ENCODE measurements at regions not wholly inside any gene's neighbourhood (a gene's known extent, or its start where the extent isn't known, plus 50 kb on each side); places are given as distances from the start of the nearest gene placed in this dataset.

DNA sequence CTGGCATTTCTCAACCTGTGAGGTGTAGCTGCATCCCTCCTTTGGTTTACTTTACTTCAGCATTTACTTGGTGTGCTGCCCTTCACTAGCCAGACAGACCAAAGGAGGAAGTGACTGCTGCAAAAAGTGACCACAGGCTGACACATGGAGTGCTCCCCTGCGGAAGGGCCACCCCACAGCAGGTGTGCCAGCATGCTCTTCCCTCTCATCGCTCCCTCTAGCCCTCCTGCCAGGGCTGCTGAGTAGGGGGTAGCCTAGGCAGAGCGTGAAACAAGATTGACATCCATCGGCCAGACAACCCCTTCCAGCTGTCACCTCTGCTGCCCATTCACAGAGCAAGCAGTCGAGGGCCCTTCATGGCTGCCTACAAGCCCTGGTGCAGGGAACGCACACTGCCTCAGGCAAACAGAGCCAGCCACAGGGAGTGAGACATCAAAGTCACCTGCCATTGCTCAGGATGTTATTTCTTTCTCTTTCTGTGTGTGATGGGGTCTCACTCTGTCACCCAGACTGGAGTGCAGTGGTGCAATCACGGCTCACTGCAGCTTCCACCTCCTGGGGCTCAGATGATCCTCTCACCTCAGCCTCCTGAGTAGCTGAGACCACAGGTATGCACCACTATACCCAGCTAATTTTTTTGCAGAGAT is 102.0 kb upstream of the RPS6KA2 start:
- no peak for DNase-seq (ENCODE audit: low read depth)
- H3K4me3 ChIP-seq (replicated peaks; ENCODE audit: low read depth, low read length): no peak overlapping the region
- TF ChIP-seq, protein P1, sequence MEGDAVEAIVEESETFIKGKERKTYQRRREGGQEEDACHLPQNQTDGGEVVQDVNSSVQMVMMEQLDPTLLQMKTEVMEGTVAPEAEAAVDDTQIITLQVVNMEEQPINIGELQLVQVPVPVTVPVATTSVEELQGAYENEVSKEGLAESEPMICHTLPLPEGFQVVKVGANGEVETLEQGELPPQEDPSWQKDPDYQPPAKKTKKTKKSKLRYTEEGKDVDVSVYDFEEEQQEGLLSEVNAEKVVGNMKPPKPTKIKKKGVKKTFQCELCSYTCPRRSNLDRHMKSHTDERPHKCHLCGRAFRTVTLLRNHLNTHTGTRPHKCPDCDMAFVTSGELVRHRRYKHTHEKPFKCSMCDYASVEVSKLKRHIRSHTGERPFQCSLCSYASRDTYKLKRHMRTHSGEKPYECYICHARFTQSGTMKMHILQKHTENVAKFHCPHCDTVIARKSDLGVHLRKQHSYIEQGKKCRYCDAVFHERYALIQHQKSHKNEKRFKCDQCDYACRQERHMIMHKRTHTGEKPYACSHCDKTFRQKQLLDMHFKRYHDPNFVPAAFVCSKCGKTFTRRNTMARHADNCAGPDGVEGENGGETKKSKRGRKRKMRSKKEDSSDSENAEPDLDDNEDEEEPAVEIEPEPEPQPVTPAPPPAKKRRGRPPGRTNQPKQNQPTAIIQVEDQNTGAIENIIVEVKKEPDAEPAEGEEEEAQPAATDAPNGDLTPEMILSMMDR (IDR thresholded peaks at IDR 0.05; ENCODE audit: low read length, missing control alignments): no peak

DNA sequence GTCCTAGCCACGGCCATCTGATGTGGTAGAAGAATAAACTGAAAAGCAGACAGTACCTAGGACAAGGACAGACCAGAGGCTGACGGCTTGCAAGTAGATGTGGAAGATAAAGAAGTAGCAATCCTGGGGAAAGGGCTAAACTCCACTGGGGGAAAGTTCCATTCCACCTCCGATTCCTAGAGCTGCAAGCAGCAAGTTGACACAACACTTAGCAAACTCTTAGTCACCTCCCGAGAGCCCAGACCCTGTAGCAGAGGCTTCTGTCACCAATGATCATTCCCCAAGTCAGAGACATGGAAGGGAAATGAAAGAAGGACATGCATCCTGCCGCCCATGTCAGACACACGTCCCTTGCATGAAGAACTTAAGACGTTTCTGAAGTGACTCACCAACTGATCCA is 99.2 kb upstream of the RPS6KA2 start:
- TF ChIP-seq, protein P1 (IDR thresholded peaks at IDR 0.05; ENCODE audit: low read length, missing control alignments): no peak
- no peak overlapping the region for H3K4me3 ChIP-seq (replicated peaks; ENCODE audit: low read depth, low read length)
- no peak for DNase-seq (ENCODE audit: low read depth)

DNA sequence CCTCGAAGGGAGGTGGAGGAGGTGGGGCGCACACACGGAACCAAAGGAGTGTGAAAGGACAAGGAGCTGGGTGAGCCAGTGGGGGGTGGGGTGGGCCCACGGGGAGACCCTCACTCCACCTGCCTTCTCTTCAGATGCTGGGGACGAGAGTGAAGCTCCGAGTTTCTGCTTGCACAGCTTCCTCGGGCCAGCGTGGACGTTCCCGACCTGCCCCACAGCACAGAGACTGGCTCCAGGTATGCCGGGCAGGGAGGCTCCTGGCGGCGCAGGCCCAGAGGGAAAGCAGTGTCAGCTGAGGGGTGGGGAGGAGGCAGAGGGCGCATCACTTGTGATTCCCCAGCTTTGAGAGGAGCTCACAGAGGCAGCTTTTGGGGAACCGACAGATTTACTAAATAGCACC is 98.5 kb upstream of the RPS6KA2 start:
- TF ChIP-seq, protein P1 (IDR thresholded peaks at IDR 0.05; ENCODE audit: low read length, missing control alignments): no peak
- no peak overlapping the region for H3K4me3 ChIP-seq (replicated peaks; ENCODE audit: low read depth, low read length)
- DNase-seq (ENCODE audit: low read depth): no peak

DNA sequence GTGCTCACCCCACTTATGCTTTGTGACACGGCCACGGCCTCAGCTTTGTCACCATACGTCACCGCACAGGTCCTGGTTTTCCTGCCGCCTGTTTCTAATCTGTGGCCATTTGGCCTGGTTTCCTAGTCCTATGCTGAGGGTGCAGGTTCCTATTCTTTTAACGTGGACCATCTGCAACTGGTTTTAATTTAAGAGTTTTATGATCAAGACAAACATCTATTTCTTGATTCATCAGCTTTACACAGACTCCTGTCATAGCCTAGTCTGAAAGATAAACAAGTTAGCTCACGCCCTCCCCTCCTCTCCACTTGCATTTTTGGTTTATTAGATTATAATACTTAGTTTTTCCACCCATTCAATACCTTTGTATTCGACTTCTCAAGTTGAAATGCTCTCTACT is 97.5 kb upstream of the RPS6KA2 start:
- DNase-seq (ENCODE audit: low read depth): no peak
- no peak overlapping the region for H3K4me3 ChIP-seq (replicated peaks; ENCODE audit: low read depth, low read length)
- TF ChIP-seq, protein P1 (IDR thresholded peaks at IDR 0.05; ENCODE audit: low read length, missing control alignments): no peak

DNA sequence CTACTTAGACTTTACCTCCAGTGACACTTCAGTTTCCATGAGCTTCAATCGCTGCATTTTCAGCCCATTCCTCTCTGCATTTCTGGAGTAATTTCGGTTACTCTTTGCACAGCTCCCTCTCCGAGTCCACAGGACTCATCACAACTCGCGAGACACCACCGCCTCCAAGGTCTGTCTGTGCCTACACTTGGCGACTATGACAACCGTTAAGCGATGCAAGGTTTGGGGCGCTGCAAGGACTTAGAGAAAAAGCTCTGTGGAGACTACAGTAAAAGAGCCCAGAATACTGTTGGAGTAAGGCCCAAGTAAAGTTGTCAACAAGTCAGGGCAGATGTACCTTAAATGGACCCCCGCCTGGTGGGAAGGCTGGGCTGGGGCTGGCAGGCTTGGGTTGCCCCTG is 95.7 kb upstream of the RPS6KA2 start:
- no peak overlapping the region for H3K4me3 ChIP-seq (replicated peaks; ENCODE audit: low read depth, low read length)
- TF ChIP-seq, protein P1 (IDR thresholded peaks at IDR 0.05; ENCODE audit: low read length, missing control alignments): no peak
- DNase-seq (ENCODE audit: low read depth): no peak

DNA sequence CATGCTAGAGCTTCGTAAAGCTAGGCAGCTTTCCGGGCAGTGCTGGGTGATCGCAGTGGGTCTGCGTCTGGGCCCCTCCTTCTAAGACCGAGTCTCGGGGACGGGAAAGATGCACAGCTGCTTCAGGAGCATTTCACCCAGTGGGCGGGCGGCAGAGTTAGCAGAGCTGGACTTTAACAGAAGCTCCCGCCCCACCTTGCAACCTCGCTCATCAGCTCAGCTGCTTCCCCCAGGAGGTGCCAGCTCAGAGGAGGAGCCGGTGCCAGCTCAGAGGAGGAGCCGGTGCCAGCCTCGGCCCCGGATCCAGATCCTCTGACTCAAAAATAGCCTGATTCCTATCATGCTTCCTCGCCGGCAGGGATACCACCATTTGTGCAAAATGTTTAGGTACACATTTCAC is 94.5 kb upstream of the RPS6KA2 start:
- no peak overlapping the region for H3K4me3 ChIP-seq (replicated peaks; ENCODE audit: low read depth, low read length)

More for the DNA sequence above, 94.5 kb upstream of the RPS6KA2 start:
- TF ChIP-seq, protein P1 (IDR thresholded peaks at IDR 0.05; ENCODE audit: low read length, missing control alignments): no peak
- DNase-seq (ENCODE audit: low read depth): no peak
